GM23248 (cell line): ENCODE measurements at regions not wholly inside any gene's neighbourhood (a gene's known extent, or its start where the extent isn't known, plus 50 kb on each side); places are given as distances from the start of the nearest gene placed in this dataset.

Experiments used
- EZH2 ChIP-seq: fragments of 200-600 bp; sonication (generic); IDR thresholded peaks from 2 replicates; pipeline ENCODE4 v1.6.1; 2018; ENCODE audit warnings: antibody characterized with exemption, mild to moderate bottlenecking; ENCODE audit not compliant: insufficient read depth, poor library complexity, severe bottlenecking
- EZH2phosphoT487 ChIP-seq: fragments of 200-600 bp; sonication (generic); IDR thresholded peaks from 2 replicates; pipeline ENCODE4 v1.6.1; 2018; ENCODE audit warnings: antibody characterized with exemption, moderate library complexity, mild to moderate bottlenecking, low read depth; ENCODE audit not compliant: insufficient read depth

DNA sequence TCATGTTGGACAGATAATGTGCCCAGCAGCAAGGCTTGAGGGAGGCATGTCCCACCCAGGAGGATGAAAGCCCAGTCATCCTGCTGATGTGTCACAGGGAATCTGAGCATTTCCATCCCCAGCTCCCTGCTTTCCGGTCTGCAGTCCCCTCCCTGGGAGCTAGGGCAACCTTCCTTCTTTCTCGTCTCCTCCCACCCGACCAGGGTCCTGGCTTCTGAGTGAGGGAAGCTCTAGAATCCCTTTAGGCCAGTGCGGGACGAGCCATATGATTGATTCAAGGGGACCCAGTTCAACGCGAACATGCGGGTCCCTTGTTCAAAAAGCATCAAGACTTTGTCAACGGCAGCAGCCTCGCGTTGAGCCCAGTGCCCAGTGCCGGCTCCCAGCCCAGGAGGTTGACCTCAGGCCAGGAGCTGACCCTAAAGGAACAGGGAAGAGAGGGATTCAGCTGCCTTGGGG is 96.7 kb upstream of the TMPRSS2 start:
- no peak for TF ChIP-seq EZH2
- no peak for TF ChIP-seq EZH2phosphoT487
